GM12864 (cell line): ENCODE measurements at regions not wholly inside any gene's neighbourhood (a gene's known extent, or its start where the extent isn't known, plus 50 kb on each side); places are given as distances from the start of the nearest gene placed in this dataset.

Source experiments
- DNase-seq: peaks from one replicate; pipeline ENCODE4 v3.0.0-alpha.2; 2011; ENCODE audit warnings: low read depth
- H3K4me3 ChIP-seq: 2 replicates; pipeline ENCODE4 v1.5.1; 2011; ENCODE audit warnings: mild to moderate bottlenecking, low read depth, low read length, control low read depth
- CTCF ChIP-seq: IDR thresholded peaks from 2 replicates; pipeline ENCODE4 v1.5.1; 2011; ENCODE audit warnings: low read depth, mild to moderate bottlenecking, moderate library complexity, low read length, control low read depth, inconsistent platforms; ENCODE audit errors: missing control alignments

DNA sequence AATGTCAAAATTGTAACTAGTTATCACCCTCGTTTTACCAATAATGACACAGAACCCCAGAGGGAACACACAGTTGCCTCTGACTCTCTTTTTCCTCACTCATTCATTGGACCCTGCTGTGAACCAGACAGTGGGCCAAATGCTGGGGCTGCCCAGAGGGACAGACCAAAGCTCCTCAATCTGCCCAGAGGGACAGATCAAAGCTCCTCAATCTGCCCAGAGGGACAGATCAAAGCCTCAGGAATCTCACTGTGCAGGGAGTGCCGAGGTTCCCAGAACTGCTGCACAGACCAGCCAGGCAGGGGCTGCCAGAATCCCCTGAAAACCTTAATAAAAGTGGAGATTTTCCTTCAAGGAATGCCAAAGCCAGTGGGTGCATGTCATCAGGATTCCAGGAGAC lies 179.1 kb downstream of the SOD2 start:
- DNase-seq = no peak
- no peak overlapping the region for H3K4me3 ChIP-seq
- no peak for TF ChIP-seq CTCF

DNA sequence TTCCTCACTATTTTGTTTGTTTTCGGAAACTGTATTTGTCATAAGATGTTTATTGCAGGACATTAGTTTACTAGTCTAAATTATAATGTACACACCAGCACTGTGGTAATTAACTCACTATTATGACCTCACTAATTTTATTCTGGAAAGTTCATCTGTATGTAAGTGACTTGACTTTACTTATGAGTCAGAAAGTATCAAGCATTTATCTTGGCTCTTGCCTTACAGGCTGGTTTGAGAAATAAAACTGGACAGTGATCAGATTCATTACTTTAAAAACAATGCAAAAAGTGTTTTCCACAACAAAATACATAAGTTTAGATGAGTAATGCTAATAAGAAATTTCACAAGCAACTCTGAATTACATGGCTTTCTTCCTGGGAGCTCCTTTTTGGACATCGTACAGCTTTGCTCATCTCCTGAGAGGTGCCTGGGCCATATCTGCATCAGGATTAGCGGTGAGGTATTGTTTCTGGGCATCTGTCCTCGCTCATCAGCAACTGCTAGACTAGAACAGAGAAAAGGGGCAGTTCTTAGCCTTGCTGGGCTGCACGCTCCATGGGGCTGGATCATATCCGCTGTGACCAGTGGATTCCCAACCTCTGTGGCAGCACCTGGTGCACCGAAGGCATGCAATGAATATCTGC lies 179.8 kb downstream of the SOD2 start:
- no peak for TF ChIP-seq CTCF
- DNase-seq = no peak
- H3K4me3 ChIP-seq = no peak overlapping the region

DNA sequence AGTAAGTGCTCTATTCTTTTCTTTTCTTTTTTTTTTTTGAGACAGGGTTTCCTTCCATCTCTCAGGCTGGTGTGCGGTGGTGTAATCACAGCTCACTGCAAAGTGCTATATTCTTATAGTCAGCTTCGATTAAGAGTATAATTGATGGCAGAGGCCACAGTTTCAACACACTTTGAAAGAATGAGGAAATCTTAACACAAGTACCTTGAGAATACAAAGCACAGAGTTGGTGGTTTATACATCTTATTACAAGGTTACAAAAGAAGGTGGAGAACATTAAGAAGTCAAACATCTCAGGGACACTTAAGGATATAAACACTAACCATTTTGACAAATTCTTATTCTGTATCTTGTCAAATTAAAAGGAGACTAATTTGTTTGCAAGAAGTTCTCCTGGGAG lies 180.5 kb downstream of the SOD2 start:
- TF ChIP-seq CTCF = no peak
- DNase-seq = no peak
- no peak overlapping the region for H3K4me3 ChIP-seq

DNA sequence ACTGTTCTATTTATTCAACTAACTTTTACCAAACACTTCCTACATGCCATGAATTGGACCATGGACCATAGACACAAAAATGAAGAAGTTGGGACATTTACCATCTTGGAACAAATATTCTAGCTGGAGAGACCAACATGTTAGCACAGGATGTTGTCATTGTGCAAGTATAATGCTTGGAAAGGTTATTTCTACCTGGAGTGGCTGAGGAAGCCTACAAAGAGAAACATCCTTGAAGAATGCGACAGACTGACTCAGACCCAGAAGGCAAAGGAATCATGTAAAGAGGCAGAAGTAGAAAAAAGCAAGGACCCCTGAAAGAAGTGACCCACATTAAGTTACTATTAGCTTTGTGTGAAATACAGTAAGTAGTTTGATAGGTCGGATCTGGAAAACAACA lies 180.9 kb downstream of the SOD2 start:
- H3K4me3 ChIP-seq = no peak overlapping the region
- no peak for DNase-seq
- TF ChIP-seq CTCF = no peak

DNA sequence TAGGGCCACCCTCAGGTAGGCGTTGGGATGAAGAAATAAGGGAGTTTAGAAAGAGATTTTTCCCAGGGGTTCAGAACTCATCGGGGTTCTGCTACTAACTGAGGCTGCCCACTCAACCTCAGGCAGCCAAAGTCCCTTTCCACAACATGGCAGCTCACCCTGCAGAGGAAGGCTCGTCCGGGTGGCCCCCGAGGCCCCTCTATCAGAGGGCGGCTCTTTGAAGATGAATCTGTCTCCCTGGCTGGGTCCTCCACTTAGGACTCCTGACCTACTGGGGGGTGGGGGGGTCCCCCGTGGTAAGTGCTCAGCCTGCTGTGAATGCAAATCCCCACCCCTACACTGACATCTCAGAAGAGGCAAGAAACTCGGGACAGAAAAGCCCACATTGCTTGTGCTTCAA lies 182.9 kb downstream of the SOD2 start:
- TF ChIP-seq CTCF = no peak
- H3K4me3 ChIP-seq = no peak overlapping the region
- DNase-seq = no peak

- no peak for DNase-seq
- H3K4me3 ChIP-seq = no peak overlapping the region
- no peak for TF ChIP-seq CTCF
These were observed 184.1 kb downstream of the SOD2 start for GRCh38 chr6:159508931-159509330.

DNA sequence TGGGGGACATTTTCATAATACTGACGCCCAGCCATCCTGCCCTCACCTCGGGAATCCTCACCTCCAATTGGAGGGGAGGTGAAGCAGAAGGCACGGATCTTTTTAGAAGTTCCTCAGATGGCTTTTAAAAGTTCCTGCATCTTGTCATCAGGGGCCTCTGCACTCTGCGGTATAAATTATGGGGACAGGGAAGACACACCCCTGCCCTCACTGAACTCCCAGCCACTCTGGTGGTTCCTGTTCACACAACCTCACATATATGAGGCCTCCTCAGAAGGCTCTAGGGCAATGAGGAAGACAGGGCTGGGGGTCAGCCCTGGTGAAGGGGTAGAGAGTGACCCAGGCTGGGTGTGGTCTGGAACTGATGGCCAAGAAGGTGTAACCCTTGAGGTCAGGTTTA lies 187.0 kb downstream of the SOD2 start:
- no peak for TF ChIP-seq CTCF
- no peak overlapping the region for H3K4me3 ChIP-seq
- DNase-seq = no peak
